HG03159 (cell line): ENCODE measurements at regions not wholly inside any gene's neighbourhood (a gene's known extent, or its start where the extent isn't known, plus 50 kb on each side); places are given as distances from the start of the nearest gene placed in this dataset.
A peak's percentile ranks its signal among the peaks of the same experiment; 100 is the strongest.
"Not testable (repeated sequence)": the region's sequence is repeated elsewhere in the genome, so short reads cannot be mapped to it uniquely, and the experiment has no call there.

ENCODE experiments used
- ATAC-seq: cut with Tn5 transposase; IDR thresholded peaks from one replicate; pipeline ENCODE4 v1.9.1; 2021; ENCODE audit warnings: mild to moderate bottlenecking, moderate library complexity; ENCODE audit not compliant: unreplicated experiment

GRCh38 chr16:13336907-13337881, 435.8 kb downstream of the SHISA9 start:
- not testable (repeated sequence) for ATAC-seq

- ATAC-seq: no peak
Measured at GRCh38 chr16:13338044-13338443, 436.6 kb downstream of the SHISA9 start.

GRCh38 chr16:13342675-13343074, 441.3 kb downstream of the SHISA9 start:
- ATAC-seq: no peak

- no peak for ATAC-seq
Measured at GRCh38 chr16:13344001-13344400, 442.6 kb downstream of the SHISA9 start.

- ATAC-seq: no peak
Measured at GRCh38 chr16:13348416-13348815, 447.0 kb downstream of the SHISA9 start.

- no peak for ATAC-seq
Measured at GRCh38 chr16:13350000-13350399, 448.6 kb downstream of the SHISA9 start.

- ATAC-seq: no peak
Measured at GRCh38 chr16:13351181-13351580, 449.8 kb downstream of the SHISA9 start.

GRCh38 chr16:13351601-13352217, 450.3 kb downstream of the SHISA9 start:
- ATAC-seq: no peak

- not testable (repeated sequence) for ATAC-seq
Measured at GRCh38 chr16:13352796-13353195, 451.4 kb downstream of the SHISA9 start.

GRCh38 chr16:13357842-13358241, 456.4 kb downstream of the SHISA9 start:
- ATAC-seq: not testable (repeated sequence)

GRCh38 chr16:13359835-13360234, 458.4 kb downstream of the SHISA9 start:
- no peak for ATAC-seq

- no peak for ATAC-seq
Measured at GRCh38 chr16:13372421-13372820, 471.0 kb downstream of the SHISA9 start.

GRCh38 chr16:13376174-13376573, 474.8 kb downstream of the SHISA9 start:
- no peak for ATAC-seq

GRCh38 chr16:13377143-13377542, 475.7 kb downstream of the SHISA9 start:
- ATAC-seq: no peak

GRCh38 chr16:13378151-13378550, 476.8 kb downstream of the SHISA9 start:
- ATAC-seq: no peak

GRCh38 chr16:13379266-13379665, 477.9 kb downstream of the SHISA9 start:
- no peak for ATAC-seq

GRCh38 chr16:13385156-13386040, 484.0 kb downstream of the SHISA9 start:
- not testable (repeated sequence) for ATAC-seq

- ATAC-seq: peak; percentile 77
Measured at GRCh38 chr16:13390093-13390985, 488.9 kb downstream of the SHISA9 start.

GRCh38 chr16:13390986-13391305, 489.5 kb downstream of the SHISA9 start:
- no peak for ATAC-seq

- no peak for ATAC-seq
Measured at GRCh38 chr16:13391337-13391736, 489.9 kb downstream of the SHISA9 start.
